ENCODE measurements at regions not wholly inside any gene's neighbourhood (a gene's known extent, or its start where the extent isn't known, plus 50 kb on each side); places are given as distances from the start of the nearest gene placed in this dataset.
A peak's percentile ranks its signal among the peaks of the same experiment; 100 is the strongest.

DNA sequence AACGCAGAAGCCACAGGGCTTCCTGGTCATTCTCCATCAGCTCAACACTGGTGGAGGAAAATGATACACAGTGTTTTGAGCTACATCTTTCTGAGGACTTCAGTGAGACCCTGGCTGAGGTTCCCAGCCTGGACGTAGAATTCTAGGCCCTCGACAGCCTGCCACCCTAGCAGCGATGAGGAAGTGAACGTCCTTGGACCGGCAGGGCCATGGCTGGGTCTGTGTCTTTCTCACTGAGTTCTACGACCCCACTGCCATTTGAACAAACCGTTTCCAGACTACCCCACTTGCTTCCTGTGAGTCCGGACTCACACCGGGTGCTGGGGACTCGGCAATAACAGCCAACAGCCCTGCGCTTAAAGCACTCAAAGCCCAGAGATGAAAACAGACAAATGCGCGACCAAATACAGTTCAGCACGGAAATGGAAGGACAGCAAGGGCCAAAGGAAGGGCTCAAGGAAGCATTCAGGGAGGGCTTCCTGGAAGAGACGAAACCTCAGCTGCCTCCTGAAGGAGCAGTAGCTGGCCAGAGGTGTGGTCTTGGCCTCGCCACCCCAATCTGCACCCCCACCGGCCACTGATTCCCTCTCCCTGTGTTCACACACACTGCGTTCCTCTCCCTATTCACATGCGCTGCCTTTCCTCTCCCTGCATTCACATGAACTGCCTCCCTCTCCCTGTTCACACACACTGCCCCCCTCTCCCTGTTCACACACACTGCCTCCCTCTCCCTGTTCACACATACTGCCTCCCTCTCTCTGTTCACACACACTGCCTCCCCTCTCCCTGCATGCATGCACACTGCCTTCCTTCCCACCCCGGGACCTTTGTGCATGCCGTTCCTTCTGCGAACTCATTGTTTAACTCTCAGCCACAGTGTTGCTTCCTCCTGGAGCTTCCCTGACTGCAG lies 136.3 kb upstream of the PRR20G start:
- peak; percentile 52 for DNase-seq
- TF ChIP-seq POLR2A (IDR thresholded peaks at IDR 0.05) (no peak), EP300 (IDR thresholded peaks at IDR 0.05) (no peak), POLR2AphosphoS5 (IDR thresholded peaks at IDR 0.05) (no peak)
- TF ChIP-seq, protein P1, sequence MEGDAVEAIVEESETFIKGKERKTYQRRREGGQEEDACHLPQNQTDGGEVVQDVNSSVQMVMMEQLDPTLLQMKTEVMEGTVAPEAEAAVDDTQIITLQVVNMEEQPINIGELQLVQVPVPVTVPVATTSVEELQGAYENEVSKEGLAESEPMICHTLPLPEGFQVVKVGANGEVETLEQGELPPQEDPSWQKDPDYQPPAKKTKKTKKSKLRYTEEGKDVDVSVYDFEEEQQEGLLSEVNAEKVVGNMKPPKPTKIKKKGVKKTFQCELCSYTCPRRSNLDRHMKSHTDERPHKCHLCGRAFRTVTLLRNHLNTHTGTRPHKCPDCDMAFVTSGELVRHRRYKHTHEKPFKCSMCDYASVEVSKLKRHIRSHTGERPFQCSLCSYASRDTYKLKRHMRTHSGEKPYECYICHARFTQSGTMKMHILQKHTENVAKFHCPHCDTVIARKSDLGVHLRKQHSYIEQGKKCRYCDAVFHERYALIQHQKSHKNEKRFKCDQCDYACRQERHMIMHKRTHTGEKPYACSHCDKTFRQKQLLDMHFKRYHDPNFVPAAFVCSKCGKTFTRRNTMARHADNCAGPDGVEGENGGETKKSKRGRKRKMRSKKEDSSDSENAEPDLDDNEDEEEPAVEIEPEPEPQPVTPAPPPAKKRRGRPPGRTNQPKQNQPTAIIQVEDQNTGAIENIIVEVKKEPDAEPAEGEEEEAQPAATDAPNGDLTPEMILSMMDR (IDR thresholded peaks at IDR 0.05) = no peak
- Histone ChIP-seq H3K4me1 (no peaks in the 10 kb centered on the region), H3K36me3 (no peaks in the 10 kb centered on the region), H3K4me3 (no peak overlapping the region), H3K9me3 (no peaks in the 10 kb centered on the region), H3K27me3 (peaks cover 0 to 76% (median 28%) of the 10 kb centered on the region in 3 donors), H3K27ac (no peak overlapping the region)
- 69 to 76% methylated on average over 23 of the region's 23 CpGs for WGBS, 2 donors
- intact Hi-C loops (cut with DNase I) = no loop called here

DNA sequence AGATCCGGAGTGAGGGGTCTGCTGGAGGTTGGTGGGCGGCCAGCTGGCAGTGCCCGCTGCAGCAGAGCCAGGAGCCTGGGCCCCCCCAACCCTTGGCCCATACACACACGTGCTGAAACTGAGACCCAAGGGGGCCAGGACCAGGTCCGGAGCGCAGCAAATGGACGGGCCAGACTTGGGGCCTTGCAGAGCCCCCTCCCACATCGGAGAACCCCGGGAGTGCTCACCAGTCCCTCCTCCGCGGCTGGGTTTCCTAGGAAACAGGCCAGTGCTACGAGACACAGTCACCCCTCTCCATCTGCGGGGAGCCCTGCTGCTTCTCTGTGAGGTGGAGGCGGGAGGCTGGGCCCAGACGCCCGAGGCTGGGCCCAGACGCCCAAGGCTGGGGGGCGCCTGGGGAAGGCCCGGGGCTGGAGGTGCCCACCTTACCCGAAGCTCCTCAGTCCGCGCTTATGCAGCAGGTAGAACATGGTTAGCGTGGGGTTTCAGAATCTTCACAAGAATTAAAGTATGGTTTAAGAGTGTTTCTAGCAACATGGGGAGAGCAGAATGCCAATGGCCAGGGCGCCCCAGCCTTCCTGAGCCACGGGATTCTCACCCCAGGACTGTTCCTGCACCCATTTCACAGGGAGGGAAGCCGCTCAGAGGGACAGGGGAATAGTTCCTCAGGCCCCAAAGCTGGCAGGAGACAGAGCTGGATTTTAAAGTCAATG lies 135.0 kb upstream of the PRR20G start:
- H3K27me3 ChIP-seq = peaks cover 0 to 82% (median 28%) of the 10 kb centered on the region in 3 donors
- DNase-seq = no peak

DNA sequence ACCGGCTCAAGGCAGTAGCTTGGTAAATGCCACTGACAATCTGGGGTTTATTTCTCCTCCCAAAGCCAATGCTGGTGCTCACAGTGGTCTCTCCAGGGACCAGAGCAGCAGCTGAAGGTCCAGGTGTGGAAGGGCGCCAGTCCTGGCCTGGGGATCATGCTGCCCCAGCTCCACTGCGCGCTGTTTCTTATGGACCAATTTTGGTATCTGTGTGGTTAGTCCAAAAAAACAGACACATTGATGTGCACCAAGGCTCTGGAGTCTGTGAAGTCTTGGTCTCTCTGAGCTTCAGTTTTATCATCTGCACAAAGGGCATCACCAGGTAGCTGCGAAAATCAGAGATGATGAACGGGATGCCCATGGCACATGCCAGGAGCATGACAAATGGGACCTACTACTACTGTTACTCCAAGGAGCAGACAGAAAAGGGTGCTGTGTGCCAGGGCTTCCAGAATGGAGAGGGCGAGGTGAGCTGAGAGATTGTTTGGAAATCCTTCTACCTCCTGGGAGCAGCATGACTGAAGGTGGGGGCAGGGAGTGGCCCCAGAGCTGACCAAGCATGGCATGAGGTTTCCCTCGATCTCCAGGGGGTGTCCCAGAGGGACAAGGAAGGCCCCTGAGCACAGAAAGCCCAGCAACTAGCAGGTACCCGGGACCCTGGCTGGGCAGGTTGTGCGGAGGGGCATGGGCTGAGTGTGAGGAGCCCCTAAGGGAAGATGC lies 134.3 kb upstream of the PRR20G start:
- Histone ChIP-seq H3K27ac (no peak overlapping the region), H3K36me3 (no peaks in the 10 kb centered on the region), H3K4me3 (no peak overlapping the region), H3K4me1 (no peaks in the 10 kb centered on the region), H3K27me3 (peaks cover 0 to 75% (median 28%) of the 10 kb centered on the region in 3 donors), H3K9me3 (no peaks in the 10 kb centered on the region)
- 79 to 83% methylated on average over 10 of the region's 10 CpGs for WGBS, 2 donors
- TF ChIP-seq, protein P1 (IDR thresholded peaks at IDR 0.05) = no peak
- TF ChIP-seq POLR2A (IDR thresholded peaks at IDR 0.05) = no peak
- TF ChIP-seq POLR2AphosphoS5 (IDR thresholded peaks at IDR 0.05) = no peak
- TF ChIP-seq EP300 (IDR thresholded peaks at IDR 0.05) = no peak
- no peak for DNase-seq
- intact Hi-C loops (cut with DNase I) = no loop called here

More for the DNA sequence above, 135.0 kb upstream of the PRR20G start:
- intact Hi-C loops (cut with DNase I) = no loop called here
- WGBS, 2 donors = 62 to 73% methylated on average over 26 of the region's 26 CpGs
- Histone ChIP-seq H3K4me3 (no peak overlapping the region), H3K4me1 (no peaks in the 10 kb centered on the region), H3K27ac (no peak overlapping the region), H3K9me3 (no peaks in the 10 kb centered on the region), H3K36me3 (no peaks in the 10 kb centered on the region)
- TF ChIP-seq POLR2A (IDR thresholded peaks at IDR 0.05) (no peak), EP300 (IDR thresholded peaks at IDR 0.05) (no peak), POLR2AphosphoS5 (IDR thresholded peaks at IDR 0.05) (no peak)
- TF ChIP-seq, protein P1 (IDR thresholded peaks at IDR 0.05) = no peak

DNA sequence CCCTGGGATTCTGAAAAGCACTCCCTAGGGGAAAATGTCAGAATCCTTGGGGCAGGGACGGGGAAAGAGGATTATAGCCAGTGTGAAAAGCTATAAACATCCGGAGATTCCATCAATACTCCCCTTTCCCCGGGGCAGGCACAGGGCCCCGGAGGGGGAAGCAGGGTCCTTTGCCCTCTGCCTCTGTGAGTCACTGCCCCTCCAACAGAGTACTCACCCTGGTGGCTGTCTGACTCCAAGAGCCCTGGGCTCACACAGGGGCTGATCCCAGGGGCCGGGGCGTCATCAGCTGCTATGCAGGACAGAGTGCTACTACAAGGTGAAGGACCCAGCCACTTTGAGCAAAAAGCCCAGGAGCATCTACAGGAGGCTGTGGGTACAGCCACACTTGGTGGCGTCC lies 133.0 kb upstream of the PRR20G start:
- DNase-seq = no peak
- H3K27me3 ChIP-seq = peaks cover 0 to 62% (median 24%) of the 10 kb centered on the region in 3 donors

More for the DNA sequence above, 133.0 kb upstream of the PRR20G start:
- 32 to 39% methylated on average over 7 of the region's 7 CpGs for WGBS, 2 donors
- intact Hi-C loops (cut with DNase I) = no loop called here
- TF ChIP-seq, protein P1 (IDR thresholded peaks at IDR 0.05) = no peak
- TF ChIP-seq EP300 (IDR thresholded peaks at IDR 0.05) (no peak), POLR2AphosphoS5 (IDR thresholded peaks at IDR 0.05) (no peak), POLR2A (IDR thresholded peaks at IDR 0.05) (no peak)
- Histone ChIP-seq H3K27ac (no peak overlapping the region), H3K9me3 (no peaks in the 10 kb centered on the region), H3K4me1 (no peaks in the 10 kb centered on the region), H3K4me3 (no peak overlapping the region), H3K36me3 (no peaks in the 10 kb centered on the region)

Data from sigmoid colon (tissue), 6 donors.